ENCODE measurements at regions not wholly inside any gene's neighbourhood (a gene's known extent, or its start where the extent isn't known, plus 50 kb on each side); places are given as distances from the start of the nearest gene placed in this dataset.

DNA sequence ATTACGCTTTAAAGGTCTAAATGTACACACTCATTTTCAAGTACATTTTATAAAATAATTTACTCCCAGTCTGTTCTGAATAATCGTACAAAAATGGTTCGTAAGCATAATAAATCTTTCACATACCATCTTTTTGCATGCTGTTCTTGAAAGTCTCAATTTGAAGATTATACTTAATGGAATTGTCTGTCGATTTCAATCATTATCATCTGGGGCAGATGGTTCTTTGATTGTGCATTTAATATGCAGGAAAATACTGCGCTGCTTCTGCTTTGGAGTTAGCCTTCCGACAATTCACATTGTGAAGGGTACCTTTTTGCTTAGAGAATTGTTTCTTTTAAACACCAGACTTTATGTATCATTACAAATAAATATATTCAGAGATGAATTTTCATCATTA is 262.8 kb downstream of the ABCC12 start:
- no peak overlapping the region for H3K4me3 ChIP-seq (replicated peaks in 1 of 3)
- no peak overlapping the region for H3K27ac ChIP-seq
- H3K27me3 ChIP-seq = no peaks in the 10 kb centered on the region
- H3K9me3 ChIP-seq = no peaks in the 10 kb centered on the region
- H3K4me1 ChIP-seq = no peaks in the 10 kb centered on the region
- H3K36me3 ChIP-seq = no peaks in the 10 kb centered on the region
- no peak for DNase-seq
- intact Hi-C loops (cut with DNase I) = no loop called here
- 91 to 92% methylated on average over 6 of the region's 6 CpGs for WGBS, 2 donors
- no peak for TF ChIP-seq POLR2A (IDR thresholded peaks at IDR 0.05)
- TF ChIP-seq, protein P1, sequence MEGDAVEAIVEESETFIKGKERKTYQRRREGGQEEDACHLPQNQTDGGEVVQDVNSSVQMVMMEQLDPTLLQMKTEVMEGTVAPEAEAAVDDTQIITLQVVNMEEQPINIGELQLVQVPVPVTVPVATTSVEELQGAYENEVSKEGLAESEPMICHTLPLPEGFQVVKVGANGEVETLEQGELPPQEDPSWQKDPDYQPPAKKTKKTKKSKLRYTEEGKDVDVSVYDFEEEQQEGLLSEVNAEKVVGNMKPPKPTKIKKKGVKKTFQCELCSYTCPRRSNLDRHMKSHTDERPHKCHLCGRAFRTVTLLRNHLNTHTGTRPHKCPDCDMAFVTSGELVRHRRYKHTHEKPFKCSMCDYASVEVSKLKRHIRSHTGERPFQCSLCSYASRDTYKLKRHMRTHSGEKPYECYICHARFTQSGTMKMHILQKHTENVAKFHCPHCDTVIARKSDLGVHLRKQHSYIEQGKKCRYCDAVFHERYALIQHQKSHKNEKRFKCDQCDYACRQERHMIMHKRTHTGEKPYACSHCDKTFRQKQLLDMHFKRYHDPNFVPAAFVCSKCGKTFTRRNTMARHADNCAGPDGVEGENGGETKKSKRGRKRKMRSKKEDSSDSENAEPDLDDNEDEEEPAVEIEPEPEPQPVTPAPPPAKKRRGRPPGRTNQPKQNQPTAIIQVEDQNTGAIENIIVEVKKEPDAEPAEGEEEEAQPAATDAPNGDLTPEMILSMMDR (IDR thresholded peaks at IDR 0.05) = no peak

DNA sequence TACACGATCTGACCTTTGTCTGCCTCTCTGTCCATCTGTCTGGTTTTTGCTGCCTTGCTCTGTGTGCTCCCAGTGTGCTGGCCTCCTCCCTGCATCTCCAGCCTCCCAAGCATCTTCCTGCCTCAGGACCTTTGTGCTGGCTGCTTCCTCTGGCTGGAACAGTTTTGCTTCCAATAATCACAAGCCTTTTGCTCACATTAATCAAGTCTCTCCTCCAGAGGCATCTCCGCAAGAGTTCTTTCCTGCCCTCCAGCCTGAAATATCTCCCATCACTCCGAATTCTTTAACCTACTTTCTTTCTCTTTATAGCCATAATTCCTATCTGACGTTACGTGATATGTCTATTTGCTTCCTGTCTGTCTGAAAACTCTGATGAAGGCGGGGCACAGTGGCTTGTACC is 267.1 kb downstream of the ABCC12 start:
- Histone ChIP-seq H3K27ac (no peak overlapping the region), H3K9me3 (no peaks in the 10 kb centered on the region), H3K36me3 (no peaks in the 10 kb centered on the region), H3K4me3 (replicated peaks in 1 of 3) (no peak overlapping the region), H3K4me1 (no peaks in the 10 kb centered on the region), H3K27me3 (no peaks in the 10 kb centered on the region)
- 82 to 83% methylated on average over 6 of the region's 6 CpGs for WGBS, 2 donors
- intact Hi-C loops (cut with DNase I) = no loop called here
- no peak for DNase-seq
- TF ChIP-seq POLR2A (IDR thresholded peaks at IDR 0.05) = no peak
- TF ChIP-seq, protein P1 (IDR thresholded peaks at IDR 0.05) = no peak

DNA sequence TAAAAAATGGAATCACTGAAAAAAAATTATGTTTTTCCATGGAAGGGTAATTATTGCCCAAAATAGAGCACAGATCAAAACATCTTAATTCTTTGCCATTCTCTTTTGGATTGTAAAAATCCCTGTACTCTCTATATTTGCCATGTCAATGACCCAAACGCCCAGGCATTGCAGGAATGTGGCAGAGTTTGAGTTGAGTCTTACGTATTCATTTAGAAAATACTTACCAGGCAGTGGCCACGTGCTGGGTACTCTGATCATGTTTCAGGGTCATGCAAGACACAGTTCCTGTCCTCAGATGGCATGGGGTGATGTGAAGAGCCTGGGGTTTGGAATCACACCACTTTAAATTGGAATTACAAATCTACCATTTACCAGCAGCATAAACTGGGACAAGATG is 267.7 kb downstream of the ABCC12 start:
- intact Hi-C loops (cut with DNase I) = no loop called here
- DNase-seq = no peak

DNA sequence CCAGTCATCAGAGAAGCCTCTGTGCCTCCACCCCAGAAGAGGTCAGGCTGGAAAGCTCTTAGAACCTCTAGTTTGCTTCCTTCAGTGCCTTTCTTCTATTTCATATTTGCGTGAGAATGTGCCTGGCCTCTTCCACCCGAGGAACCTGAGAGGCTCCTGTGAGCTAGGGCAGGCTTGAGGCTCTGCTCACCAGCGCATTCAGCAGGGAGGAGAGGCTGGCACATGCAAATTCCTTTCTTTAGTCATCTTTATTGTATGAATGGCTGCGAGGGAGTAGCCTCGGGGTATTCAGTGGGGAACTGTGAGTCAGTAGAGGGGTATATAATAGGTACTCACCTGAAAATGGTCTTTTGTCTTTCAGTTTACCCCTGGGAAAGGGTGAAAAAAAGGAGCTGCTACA is 268.3 kb downstream of the ABCC12 start:
- Histone ChIP-seq H3K4me3 (replicated peaks in 1 of 3) (no peak overlapping the region), H3K9me3 (no peaks in the 10 kb centered on the region), H3K4me1 (no peaks in the 10 kb centered on the region), H3K27me3 (no peaks in the 10 kb centered on the region), H3K27ac (no peak overlapping the region), H3K36me3 (no peaks in the 10 kb centered on the region)
- 20 to 29% methylated on average over 5 of the region's 5 CpGs for WGBS, 2 donors
- DNase-seq = no peak
- intact Hi-C loops (cut with DNase I) = no loop called here
- TF ChIP-seq, protein P1 (IDR thresholded peaks at IDR 0.05) = no peak
- TF ChIP-seq POLR2A (IDR thresholded peaks at IDR 0.05) = no peak

More for the DNA sequence above, 267.7 kb downstream of the ABCC12 start:
- H3K4me1 ChIP-seq = no peaks in the 10 kb centered on the region
- H3K9me3 ChIP-seq = no peaks in the 10 kb centered on the region
- TF ChIP-seq, protein P1 (IDR thresholded peaks at IDR 0.05) = no peak
- no peak for TF ChIP-seq POLR2A (IDR thresholded peaks at IDR 0.05)
- H3K27ac ChIP-seq = no peak overlapping the region
- no peaks in the 10 kb centered on the region for H3K27me3 ChIP-seq
- WGBS, 2 donors = 19 to 23% methylated on average over 3 of the region's 3 CpGs
- H3K36me3 ChIP-seq = no peaks in the 10 kb centered on the region
- no peak overlapping the region for H3K4me3 ChIP-seq (replicated peaks in 1 of 3)

DNA sequence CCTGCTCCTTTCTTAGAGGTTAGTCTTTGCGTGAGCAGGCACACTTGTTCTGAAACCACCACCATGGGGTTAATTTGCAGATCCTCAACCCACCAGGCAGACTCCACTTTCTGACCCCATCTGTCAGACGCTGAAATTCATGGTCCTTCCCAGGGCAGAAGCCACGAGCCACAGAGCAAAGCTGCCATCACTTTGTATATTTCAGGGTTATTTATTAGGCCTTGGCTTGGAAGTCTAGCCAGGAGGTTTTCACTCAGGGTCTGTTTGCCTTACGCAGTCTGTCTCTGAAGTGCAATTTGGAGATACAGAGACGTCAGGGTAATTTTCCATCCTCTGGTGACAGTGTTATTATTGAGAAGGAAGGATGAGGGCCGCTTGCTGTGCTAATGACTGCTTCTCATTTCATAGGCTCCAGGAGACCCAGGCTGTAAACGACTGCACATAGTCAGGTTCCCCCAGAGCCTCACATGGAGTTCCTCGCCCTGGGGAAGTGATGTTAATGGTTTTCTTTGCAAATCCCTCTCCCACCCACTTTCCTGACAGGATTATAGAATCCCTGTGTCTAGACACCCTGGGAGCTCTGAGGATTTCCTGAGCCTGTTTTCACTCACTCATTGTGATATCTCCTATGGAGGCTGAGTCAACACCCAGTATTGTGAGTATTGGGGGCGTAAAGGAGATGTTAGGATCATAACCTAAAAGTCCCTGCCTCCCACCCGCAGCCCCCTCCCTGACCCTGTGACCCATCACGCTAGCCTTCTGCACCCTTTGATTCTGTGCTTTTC is 269.0 kb downstream of the ABCC12 start:
- 38 to 43% methylated on average over 11 of the region's 11 CpGs for WGBS, 2 donors
- H3K9me3 ChIP-seq = no peaks in the 10 kb centered on the region
- H3K36me3 ChIP-seq = no peaks in the 10 kb centered on the region
- H3K27ac ChIP-seq = no peak overlapping the region
- H3K27me3 ChIP-seq = no peaks in the 10 kb centered on the region
- TF ChIP-seq, protein P1 (IDR thresholded peaks at IDR 0.05) = no peak
- no peak for DNase-seq
- no peak overlapping the region for H3K4me3 ChIP-seq (replicated peaks in 1 of 3)
- intact Hi-C loops (cut with DNase I) = no loop called here
- H3K4me1 ChIP-seq = no peaks in the 10 kb centered on the region
